ENCODE measurements at regions not wholly inside any gene's neighbourhood (a gene's known extent, or its start where the extent isn't known, plus 50 kb on each side); places are given as distances from the start of the nearest gene placed in this dataset.

- no peak for DNase-seq (ENCODE audit: low read depth in 2 of 3, low spot score in 2 of 3)
Measured at GRCh38 chr6:113420290-113420689, 436.9 kb upstream of the MARCKS start.

DNA sequence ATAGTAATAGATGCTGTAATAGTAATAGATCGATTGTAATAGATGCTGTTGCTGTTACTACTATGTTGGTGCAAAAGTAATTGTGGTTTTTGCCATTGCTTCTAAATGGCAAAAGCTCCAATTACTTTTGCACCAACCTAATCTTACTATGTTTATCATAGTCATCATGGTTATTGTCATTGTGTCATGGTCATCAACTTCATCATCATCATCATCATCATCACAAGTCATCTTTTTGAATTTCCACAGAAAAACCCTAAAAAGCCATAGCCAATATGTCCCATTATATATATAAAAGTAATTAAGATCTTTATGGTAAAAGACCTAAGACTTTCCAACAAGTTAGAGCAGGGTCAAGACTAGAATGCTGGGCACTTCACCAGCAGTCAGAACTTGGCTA lies 435.1 kb upstream of the MARCKS start:
- DNase-seq (ENCODE audit: low read depth in 2 of 3, low spot score in 2 of 3) = no peak

DNA sequence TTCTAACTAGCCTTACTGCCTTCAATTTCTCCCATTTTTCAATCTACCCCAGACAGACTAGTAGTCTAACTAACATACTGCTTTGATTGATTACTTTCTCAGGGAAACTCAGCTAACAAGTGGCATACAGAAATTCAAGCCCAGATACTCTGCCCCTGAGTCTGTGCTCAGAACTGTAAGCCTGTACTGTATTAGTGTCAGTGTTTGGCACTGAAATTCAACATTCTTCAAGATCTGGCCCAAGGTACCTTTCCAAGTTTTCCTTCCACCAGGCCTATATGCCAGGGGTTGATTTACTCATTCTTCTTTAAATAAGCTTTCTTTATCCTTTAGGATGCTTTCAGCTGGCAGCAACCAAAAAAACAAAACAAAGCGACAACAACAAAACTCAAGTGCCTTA lies 433.2 kb upstream of the MARCKS start:
- no peak for DNase-seq (ENCODE audit: low read depth in 2 of 3, low spot score in 2 of 3)

DNA sequence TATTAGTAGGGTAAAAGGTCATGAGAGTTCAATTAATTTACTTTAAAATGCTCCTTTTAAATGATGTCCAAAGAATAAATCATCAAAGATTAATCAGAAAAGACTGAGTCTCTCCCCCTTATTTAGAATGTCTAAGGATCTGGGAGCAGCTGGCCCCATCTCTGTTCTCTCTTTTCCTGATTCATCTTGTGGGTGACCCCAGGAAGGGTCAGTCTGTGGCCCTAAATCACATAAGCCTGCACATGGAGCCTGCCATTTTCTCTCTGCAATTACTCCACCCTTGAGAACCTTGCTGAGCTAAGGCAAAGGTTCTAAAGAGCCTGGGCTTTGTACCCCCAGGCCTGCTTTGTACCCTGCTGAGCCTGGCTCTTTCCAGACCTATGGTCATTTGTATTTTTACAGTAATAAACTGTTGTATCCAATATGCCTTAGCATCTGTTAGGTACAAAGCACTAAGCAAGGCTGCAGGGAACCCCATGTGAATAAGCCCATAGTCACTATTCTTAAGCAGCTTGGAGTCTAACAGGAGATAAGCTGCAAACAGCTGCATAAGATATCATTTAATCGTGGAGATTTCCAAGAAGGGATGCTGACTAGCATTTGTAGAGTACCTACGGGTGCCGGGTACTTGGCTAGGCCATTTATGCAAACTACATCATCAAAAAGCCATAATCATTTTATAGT lies 431.0 kb upstream of the MARCKS start:
- DNase-seq (ENCODE audit: low read depth in 2 of 3, low spot score in 2 of 3) = no peak

DNA sequence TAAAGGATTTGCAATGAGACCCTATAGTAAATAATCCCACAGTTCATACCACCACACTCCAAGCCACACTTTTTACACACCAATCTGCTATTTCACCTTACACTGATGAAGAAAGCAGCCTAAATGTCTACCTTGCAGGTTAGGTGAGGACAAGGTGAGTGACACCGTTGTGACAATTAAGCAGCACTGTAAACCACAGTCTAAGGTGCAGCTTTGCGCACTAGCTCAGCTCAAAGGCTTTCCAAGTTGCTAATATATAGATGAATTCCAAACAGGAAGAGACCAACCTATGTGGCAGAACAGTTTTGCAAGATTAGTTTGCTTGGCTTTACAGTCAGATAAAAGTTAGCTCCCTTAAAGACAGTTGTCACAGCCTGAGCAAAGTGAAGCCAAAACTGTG lies 429.5 kb upstream of the MARCKS start:
- peak in 1 of 3 donors; percentile 9 for DNase-seq (ENCODE audit: low read depth in 2 of 3, low spot score in 2 of 3)

GRCh38 chr6:113428702-113429101 lies 428.4 kb upstream of the MARCKS start:
- peak in 1 of 3 donors; percentile 13 for DNase-seq (ENCODE audit: low read depth in 2 of 3, low spot score in 2 of 3)

DNA sequence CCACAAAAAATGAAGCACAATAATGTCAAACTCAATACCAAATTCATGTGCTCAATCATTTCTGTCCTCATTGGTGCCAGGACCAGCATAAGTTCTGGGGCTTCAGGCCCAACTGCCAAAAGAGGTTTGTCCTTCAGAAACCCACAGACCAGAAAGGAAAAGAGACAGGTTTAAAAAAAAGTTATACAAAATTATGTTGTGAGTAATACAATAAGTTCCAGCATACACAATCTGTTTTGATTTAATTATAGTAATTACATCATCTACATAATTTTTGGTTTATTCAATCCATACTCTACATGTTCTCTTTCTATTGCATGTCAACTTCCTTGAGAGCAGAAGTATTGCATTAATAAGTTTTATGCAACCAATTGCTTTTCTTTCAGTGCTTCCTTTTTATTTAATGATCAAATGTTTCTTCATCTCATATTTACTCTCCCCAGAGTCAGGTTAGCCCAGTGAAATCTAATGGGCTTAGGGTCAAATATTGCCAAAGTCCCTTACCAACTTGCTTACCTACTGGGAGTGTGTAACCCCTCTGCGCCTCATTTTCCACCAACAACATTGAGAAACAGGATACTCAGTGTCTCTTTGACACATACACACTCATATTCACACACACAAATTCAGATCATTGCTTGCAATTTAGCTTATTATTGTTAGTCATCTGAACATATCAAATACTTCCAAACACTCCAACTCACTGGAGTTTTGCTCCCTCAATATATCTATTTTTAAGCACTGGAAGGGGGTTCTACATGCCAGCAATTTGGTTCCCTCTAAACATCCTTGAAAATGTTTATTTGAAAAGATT lies 424.4 kb upstream of the MARCKS start:
- no peak for DNase-seq (ENCODE audit: low read depth in 2 of 3, low spot score in 2 of 3)

GRCh38 chr6:113433335-113433991 lies 423.7 kb upstream of the MARCKS start:
- DNase-seq (ENCODE audit: low read depth in 2 of 3, low spot score in 2 of 3) = peak in 1 of 3 donors; percentile 33

GRCh38 chr6:113434641-113435040 lies 422.5 kb upstream of the MARCKS start:
- no peak for DNase-seq (ENCODE audit: low read depth in 2 of 3, low spot score in 2 of 3)

- no peak for DNase-seq (ENCODE audit: low read depth in 2 of 3, low spot score in 2 of 3)
Measured at GRCh38 chr6:113437566-113437965, 419.6 kb upstream of the MARCKS start.

DNA sequence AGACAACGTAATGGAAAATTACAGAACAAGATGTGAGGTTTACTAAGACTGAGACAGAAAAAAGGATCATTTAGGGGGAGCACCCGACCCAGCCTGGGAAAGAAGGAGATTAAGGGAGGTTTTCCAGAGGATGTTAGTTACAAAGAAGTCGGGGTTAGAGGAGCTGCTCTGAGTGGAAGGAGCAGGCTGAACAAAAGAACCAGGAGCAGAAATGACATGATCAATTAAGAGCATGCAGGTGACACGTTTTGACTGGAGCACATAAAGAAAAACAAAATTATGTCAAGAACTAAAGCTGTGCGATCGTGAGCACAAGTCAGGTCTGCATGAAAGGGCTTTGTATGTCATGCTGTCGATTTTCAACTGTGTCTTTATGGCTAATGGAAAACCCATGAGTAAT lies 417.3 kb upstream of the MARCKS start:
- DNase-seq (ENCODE audit: low read depth in 2 of 3, low spot score in 2 of 3) = no peak

- no peak for DNase-seq (ENCODE audit: low read depth in 2 of 3, low spot score in 2 of 3)
Measured at GRCh38 chr6:113442040-113442439, 415.1 kb upstream of the MARCKS start.

DNA sequence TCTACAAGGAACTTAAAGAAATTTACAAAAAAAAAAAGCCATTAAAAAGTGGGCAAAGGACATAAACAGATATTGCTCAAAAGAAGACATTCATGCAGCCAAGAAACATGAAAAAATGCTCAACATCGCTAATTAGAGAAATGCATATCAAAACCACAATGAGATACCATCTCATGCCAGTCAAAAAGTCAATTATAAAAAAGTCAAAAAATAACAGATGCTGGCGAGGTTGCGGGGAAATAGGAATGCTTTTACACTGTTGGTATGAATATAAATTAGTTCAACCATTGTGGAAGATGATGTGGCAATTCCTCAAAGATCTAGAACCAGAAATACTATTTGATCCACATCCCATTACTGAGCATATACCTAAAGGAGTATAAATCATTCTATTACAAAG lies 411.9 kb upstream of the MARCKS start:
- DNase-seq (ENCODE audit: low read depth in 2 of 3, low spot score in 2 of 3) = no peak

DNA sequence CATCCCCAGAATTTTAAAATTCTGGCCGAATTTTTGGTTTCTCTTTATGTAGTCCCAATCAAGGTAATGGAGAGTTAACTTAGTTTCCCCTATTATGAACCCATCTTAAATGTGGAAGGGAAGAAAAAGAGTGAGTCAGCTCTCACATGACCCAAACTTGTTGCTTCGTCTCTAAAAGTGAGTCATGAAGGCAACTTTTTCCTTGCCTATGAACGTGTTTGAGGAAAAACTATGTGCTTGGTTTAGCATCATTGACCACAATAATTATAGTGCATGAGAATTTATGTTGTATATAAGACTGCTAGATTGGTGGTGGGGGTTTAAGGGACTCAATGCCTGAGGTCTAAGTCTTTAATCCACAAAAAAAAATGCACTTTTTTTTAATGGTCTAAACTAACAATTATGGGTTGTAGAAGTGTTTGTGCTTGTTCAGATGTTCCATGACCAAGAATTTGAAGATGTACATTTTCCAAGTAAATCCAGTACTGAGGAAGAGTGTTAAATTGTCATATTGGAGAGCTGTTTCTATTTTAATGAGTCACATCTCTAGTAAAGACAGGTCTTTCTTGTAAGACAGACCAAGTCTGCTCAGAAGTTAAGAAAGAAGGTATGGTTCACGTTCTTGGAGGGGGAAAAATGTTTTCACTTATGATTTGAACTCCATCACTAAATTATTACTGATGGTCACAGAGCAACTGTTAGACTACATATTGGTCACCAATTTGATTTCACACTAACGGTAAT lies 409.9 kb upstream of the MARCKS start:
- DNase-seq (ENCODE audit: low read depth in 2 of 3, low spot score in 2 of 3) = peak in 1 of 3 donors; percentile 6

DNA sequence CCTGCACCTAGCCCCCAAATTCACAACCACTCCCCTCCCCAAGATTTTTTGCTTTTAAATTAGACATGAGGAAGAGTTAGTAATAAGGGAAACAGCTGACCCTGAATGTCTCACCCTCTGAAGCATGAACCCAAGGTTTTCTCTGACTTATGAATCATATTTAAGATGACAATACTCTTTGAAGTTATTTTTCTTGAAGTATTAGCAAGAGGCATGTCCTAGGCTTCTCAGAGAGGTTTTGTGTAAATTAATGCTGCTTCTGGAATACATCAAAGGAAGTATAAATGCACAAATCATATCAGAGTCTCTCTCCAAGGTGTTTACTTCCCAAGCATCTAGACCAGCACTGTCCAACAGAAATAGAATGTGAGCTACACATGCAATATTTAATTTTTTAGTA lies 408.1 kb upstream of the MARCKS start:
- DNase-seq (ENCODE audit: low read depth in 2 of 3, low spot score in 2 of 3) = no peak

DNA sequence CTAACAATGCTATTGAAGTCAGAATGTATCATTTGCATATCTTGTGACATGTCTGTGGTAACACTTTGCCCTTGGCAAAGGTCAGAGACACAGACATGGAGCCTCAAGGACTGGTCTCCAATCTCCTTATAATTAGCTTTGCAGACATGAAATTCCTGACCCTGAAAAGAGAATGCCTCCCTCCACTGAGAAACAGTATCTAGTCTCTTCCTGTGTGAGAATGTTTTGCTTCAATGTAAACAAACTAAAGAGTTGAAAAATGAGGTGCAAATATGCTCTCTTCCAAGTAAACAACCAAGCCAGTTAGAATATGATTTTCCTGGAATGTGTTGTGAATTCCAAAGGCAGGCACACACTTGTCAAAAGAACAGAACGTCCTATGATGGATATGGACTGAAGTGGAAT lies 407.1 kb upstream of the MARCKS start:
- no peak for DNase-seq (ENCODE audit: low read depth in 2 of 3, low spot score in 2 of 3)

DNA sequence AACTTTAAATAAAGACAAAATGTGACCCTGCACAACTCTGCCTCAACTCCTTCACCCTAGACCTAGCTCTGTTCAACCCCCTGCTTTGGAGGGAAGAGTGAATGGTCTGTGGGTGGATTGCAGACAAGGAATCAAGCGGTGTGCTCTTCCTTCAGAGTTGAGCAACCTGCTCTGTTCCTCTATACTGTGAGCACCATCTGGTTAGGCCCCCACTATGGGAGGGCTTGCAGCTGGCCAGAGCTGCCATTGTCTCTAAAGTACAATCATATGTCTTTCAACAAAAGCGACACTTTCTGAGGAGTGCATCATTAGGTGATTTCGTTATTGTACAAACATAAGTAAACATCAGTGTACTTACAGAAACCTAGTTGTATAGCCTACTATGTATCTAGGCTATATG lies 406.1 kb upstream of the MARCKS start:
- no peak for DNase-seq (ENCODE audit: low read depth in 2 of 3, low spot score in 2 of 3)

- DNase-seq (ENCODE audit: low read depth in 2 of 3, low spot score in 2 of 3) = no peak
Measured at GRCh38 chr6:113457198-113457597, 399.9 kb upstream of the MARCKS start.

DNA sequence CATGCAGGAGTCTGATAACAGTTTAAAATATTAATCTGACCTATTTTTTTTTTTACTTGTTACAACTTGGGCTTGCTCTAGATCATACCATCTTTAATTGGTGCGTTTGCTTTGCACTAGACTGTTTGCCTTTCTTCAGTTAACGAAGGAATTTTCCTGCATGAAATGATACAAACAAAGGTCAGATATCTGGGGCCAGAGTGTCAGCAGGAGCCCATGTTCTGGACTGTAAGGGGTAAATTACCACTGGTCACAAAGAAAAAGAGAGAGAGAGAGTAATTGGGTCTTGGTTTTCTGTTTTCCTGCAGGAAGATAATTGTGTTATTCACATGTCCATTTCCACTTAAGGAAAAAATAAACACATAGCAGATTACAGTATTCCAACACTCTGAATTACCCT lies 399.4 kb upstream of the MARCKS start:
- no peak for DNase-seq (ENCODE audit: low read depth in 2 of 3, low spot score in 2 of 3)

GRCh38 chr6:113458368-113459010 lies 398.7 kb upstream of the MARCKS start:
- no peak for DNase-seq (ENCODE audit: low read depth in 2 of 3, low spot score in 2 of 3)
